HG03565 (cell line): ENCODE measurements at regions not wholly inside any gene's neighbourhood (a gene's known extent, or its start where the extent isn't known, plus 50 kb on each side); places are given as distances from the start of the nearest gene placed in this dataset.

ENCODE experiments used
- ATAC-seq: cut with Tn5 transposase; IDR thresholded peaks from one replicate; pipeline ENCODE4 v1.9.1; 2021; ENCODE audit warnings: mild to moderate bottlenecking, moderate library complexity; ENCODE audit not compliant: unreplicated experiment

GRCh38 chr1:216827251-216827650 is 104.0 kb upstream of the ESRRG start:
- ATAC-seq, result no peak

GRCh38 chr1:216826646-216827045 is 103.4 kb upstream of the ESRRG start:
- no peak for ATAC-seq

- no peak for ATAC-seq
Observed at GRCh38 chr1:216826214-216826613, 103.0 kb upstream of the ESRRG start.

- ATAC-seq, result no peak
Observed at GRCh38 chr1:216825557-216825956, 102.3 kb upstream of the ESRRG start.

- ATAC-seq, result no peak
Observed at GRCh38 chr1:216824511-216824910, 101.3 kb upstream of the ESRRG start.

- no peak for ATAC-seq
Observed at GRCh38 chr1:216823731-216824130, 100.5 kb upstream of the ESRRG start.

- no peak for ATAC-seq
Observed at GRCh38 chr1:216822480-216822879, 99.3 kb upstream of the ESRRG start.

GRCh38 chr1:216820345-216820744 is 97.1 kb upstream of the ESRRG start:
- ATAC-seq, result no peak

GRCh38 chr1:216818284-216818683 is 95.1 kb upstream of the ESRRG start:
- ATAC-seq, result no peak

- no peak for ATAC-seq
Observed at GRCh38 chr1:216815260-216816131, 92.3 kb upstream of the ESRRG start.

- ATAC-seq, result no peak
Observed at GRCh38 chr1:216814576-216815259, 91.5 kb upstream of the ESRRG start.

- ATAC-seq, result no peak
Observed at GRCh38 chr1:216812966-216813365, 89.7 kb upstream of the ESRRG start.

- no peak for ATAC-seq
Observed at GRCh38 chr1:216809649-216810048, 86.4 kb upstream of the ESRRG start.

GRCh38 chr1:216807696-216808095 is 84.5 kb upstream of the ESRRG start:
- no peak for ATAC-seq

- ATAC-seq, result no peak
Observed at GRCh38 chr1:216805953-216806352, 82.7 kb upstream of the ESRRG start.

GRCh38 chr1:216805233-216805632 is 82.0 kb upstream of the ESRRG start:
- no peak for ATAC-seq

- no peak for ATAC-seq
Observed at GRCh38 chr1:216804111-216804510, 80.9 kb upstream of the ESRRG start.

GRCh38 chr1:216794586-216794985 is 71.4 kb upstream of the ESRRG start:
- ATAC-seq, result no peak

- ATAC-seq, result no peak
Observed at GRCh38 chr1:216793973-216794372, 70.7 kb upstream of the ESRRG start.

GRCh38 chr1:216793303-216793702 is 70.1 kb upstream of the ESRRG start:
- ATAC-seq, result no peak

- ATAC-seq, result no peak
Observed at GRCh38 chr1:216788671-216789070, 65.4 kb upstream of the ESRRG start.

GRCh38 chr1:216785737-216786136 is 62.5 kb upstream of the ESRRG start:
- ATAC-seq, result no peak
